Astrocyte of the cerebellum (primary cell): ENCODE measurements at regions not wholly inside any gene's neighbourhood (a gene's known extent, or its start where the extent isn't known, plus 50 kb on each side); places are given as distances from the start of the nearest gene placed in this dataset.

Experiments
- DNase-seq: peaks from one replicate; pipeline ENCODE4 v3.0.0-alpha.2; 2011; ENCODE audit warnings: low read depth
- H3K4me3 ChIP-seq: 2 replicates; pipeline ENCODE4 v1.5.1; 2011; ENCODE audit warnings: mild to moderate bottlenecking, low read depth, low read length, moderate library complexity
- CTCF ChIP-seq: IDR thresholded peaks from 2 replicates; pipeline ENCODE4 v1.5.1; 2012; ENCODE audit warnings: low read length, low read depth, moderate library complexity, mild to moderate bottlenecking; ENCODE audit errors: missing control alignments
- in situ Hi-C: cut with HindIII; loops from 2 replicates; pipeline ENCODE4 v1.10.0; 2017; ENCODE audit warnings: low sequenced_read_pairs

GRCh38 chr10:117684046-117684610 lies 141.6 kb downstream of the EMX2 start:
- in situ Hi-C loops = no loop called here
- DNase-seq = no peak
- H3K4me3 ChIP-seq = no peak overlapping the region
- TF ChIP-seq CTCF = no peak

- in situ Hi-C loops = no loop called here
- no peak for DNase-seq
- no peak overlapping the region for H3K4me3 ChIP-seq
These were observed 142.2 kb downstream of the EMX2 start for GRCh38 chr10:117684672-117685211.

GRCh38 chr10:117685431-117685830 lies 142.9 kb downstream of the EMX2 start:
- no peak for TF ChIP-seq CTCF
- in situ Hi-C loops = no loop called here
- no peak overlapping the region for H3K4me3 ChIP-seq
- no peak for DNase-seq

More at GRCh38 chr10:117684672-117685211, 142.2 kb downstream of the EMX2 start:
- TF ChIP-seq CTCF = no peak

DNA sequence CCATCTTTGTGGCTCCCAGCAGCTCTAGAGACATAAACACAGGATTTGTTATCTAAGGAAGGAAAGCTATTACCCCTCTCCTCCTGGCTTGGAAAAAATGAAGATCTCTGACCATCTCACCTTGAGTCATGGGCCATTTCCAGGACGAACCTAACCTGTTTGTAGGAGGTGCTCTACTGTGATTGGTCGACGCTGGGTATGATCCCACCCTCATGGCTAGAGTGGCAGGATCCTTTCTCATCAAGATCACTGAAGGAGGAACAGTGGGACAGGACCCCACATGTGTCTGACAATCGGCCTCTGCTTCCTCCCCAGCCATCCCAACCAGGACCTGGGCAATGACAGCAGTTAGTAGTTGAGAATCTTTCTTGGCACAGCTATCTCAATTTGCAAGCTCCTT lies 144.1 kb downstream of the EMX2 start:
- in situ Hi-C loops = no loop called here
- no peak overlapping the region for H3K4me3 ChIP-seq
- no peak for DNase-seq
- no peak for TF ChIP-seq CTCF

DNA sequence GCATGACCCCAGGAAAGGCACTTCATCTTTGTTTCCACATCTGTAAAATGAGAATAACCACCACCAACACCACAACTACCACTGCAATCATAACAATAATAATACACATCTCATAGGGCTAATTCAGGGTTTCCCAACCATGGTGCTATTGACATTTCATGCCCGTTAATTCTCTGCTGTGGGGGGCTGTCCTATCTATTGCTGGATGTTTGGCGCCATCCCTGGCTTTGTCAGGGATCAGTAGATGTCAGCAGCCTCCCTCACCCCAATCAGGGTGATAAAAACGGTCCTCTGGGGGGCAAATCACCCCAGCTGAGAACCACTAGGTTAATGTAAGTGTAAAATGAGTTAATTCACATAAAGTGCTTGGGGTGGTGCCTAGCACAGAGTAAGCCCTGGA lies 145.8 kb downstream of the EMX2 start:
- H3K4me3 ChIP-seq = no peak overlapping the region
- in situ Hi-C loops = no loop called here
- TF ChIP-seq CTCF = no peak

DNA sequence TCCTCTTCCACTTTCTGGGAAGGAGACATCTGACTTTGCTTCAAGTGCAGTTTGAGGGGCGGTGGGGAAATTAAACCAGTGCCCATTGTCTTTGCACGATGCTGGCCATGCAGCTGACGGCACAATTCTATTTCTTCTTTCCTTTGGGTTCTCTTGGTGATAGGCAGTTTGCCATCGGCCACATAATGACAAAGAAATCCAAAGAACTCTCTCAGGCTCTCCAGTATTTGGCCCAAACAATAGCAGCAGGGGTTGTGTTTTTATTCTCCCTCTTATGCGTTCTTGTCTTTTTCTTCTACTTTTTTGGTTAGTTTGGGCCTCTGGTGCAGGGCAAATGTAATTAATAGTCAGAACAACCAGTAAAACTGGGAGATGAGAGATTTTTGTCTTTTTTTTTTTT lies 147.0 kb downstream of the EMX2 start:
- no peak overlapping the region for H3K4me3 ChIP-seq
- no peak for TF ChIP-seq CTCF
- in situ Hi-C loops = no loop called here
- DNase-seq = peak; percentile 6

More for the DNA sequence above, 145.8 kb downstream of the EMX2 start:
- DNase-seq = no peak

DNA sequence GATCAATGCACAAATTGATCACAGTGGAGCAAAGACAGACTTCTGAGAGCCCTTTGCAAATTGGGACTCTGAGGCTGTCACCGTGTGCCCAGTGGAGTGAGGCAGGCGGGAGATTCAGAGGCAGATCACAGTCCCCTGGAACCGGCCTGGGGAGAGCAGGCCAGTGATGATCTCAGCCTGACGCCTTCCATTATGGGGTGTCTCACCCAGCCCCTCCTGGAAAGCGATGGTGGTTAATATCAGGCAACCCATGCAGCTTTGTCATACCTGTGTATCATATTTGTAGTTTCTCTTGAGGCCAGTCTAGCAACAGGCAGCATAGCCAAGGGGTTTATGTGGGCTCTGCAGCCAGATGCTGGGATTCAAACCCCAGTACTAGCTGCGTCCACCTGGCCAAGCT lies 147.8 kb downstream of the EMX2 start:
- no peak overlapping the region for H3K4me3 ChIP-seq
- in situ Hi-C loops = no loop called here
- no peak for DNase-seq
- no peak for TF ChIP-seq CTCF
